ENCODE measurements at regions not wholly inside any gene's neighbourhood (a gene's known extent, or its start where the extent isn't known, plus 50 kb on each side); places are given as distances from the start of the nearest gene placed in this dataset.

DNA sequence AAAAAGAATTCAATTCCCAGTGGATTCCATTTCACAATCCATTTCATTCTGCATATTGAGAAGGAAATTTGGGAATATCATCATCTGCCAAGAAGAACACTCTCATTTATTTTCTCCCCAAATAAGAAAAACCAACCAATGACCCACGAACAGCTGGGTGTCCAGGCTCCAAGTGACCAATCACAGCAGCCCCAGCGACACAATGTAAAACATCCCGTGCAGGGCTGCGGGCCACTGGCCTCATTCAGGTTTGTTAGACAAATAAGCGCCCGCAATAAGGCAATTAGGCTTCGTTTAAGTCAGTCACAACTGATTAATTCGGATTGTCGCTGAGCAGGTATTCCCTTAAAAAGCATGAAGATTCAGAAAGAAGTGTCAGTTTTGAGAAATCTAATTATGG, 378.6 kb downstream of the EIPR1 start:
- no peak overlapping the region for H2AFZ ChIP-seq (ENCODE audit: low read length)
- no peaks in the 10 kb centered on the region for H3K9me3 ChIP-seq (replicated peaks; ENCODE audit: insufficient read depth, low read length)
- no peak overlapping the region for H3K9ac ChIP-seq (ENCODE audit: low read length)
- H3K79me2 ChIP-seq (ENCODE audit: low read length): no peaks in the 10 kb centered on the region
- H3K4me1 ChIP-seq (ENCODE audit: low read length): no peaks in the 10 kb centered on the region
- H3K36me3 ChIP-seq (replicated peaks; ENCODE audit: insufficient read depth, low read length): no peaks in the 10 kb centered on the region
- no peaks in the 10 kb centered on the region for H3K27me3 ChIP-seq (replicated peaks; ENCODE audit: insufficient read depth, low read length)
- H3K27ac ChIP-seq (ENCODE audit: low read length): no peak overlapping the region
- no peak for DNase-seq
- H3K4me2 ChIP-seq (ENCODE audit: low read depth, low read length): no peak overlapping the region
- H4K20me1 ChIP-seq (ENCODE audit: insufficient read depth, low read length): no peaks in the 10 kb centered on the region
- TF ChIP-seq CTCF (IDR thresholded peaks at IDR 0.05; ENCODE audit: low read length) (no peak), EZH2 (optimal IDR thresholded peaks at IDR 0.05; ENCODE audit: low read depth, low read length) (no peak)
- H3K4me3 ChIP-seq (ENCODE audit: low read length): no peak overlapping the region
- H3F3A ChIP-seq (ENCODE audit: insufficient read depth, low read length): no peaks in the 10 kb centered on the region
- H3K9me2 ChIP-seq (replicated peaks; ENCODE audit: insufficient read depth, low read length): no peaks in the 10 kb centered on the region

DNA sequence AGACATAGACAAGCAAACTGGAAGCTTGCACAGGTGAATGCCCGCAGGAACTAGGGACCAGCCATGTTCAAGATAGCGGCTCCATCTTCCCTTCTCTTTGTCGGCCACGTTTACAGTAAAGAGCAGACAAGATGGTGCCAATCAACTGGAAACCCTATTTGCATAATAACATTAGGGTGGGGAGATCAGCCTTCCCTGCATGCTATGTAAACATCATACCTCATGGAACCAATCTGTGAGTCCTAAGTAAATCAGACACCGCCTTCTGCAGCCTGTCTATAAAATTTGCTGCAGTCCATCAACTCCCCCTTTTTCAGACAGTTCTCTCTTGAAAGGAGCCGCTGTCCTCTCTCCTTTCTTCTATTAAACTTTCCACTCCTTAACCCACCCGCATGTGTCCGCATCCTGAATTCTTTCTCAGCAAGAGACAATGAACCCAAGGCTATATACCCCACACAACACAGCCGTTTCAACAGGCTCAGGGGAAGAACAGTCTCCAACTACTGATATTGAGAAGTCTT, 384.4 kb downstream of the EIPR1 start:
- H3K36me3 ChIP-seq (replicated peaks; ENCODE audit: insufficient read depth, low read length): no peaks in the 10 kb centered on the region
- no peak overlapping the region for H3K9ac ChIP-seq (ENCODE audit: low read length)
- H3K27me3 ChIP-seq (replicated peaks; ENCODE audit: insufficient read depth, low read length): no peaks in the 10 kb centered on the region
- no peak overlapping the region for H3K4me2 ChIP-seq (ENCODE audit: low read depth, low read length)
- DNase-seq: no peak
- H3K9me3 ChIP-seq (replicated peaks; ENCODE audit: insufficient read depth, low read length): no peaks in the 10 kb centered on the region
- no peaks in the 10 kb centered on the region for H3K79me2 ChIP-seq (ENCODE audit: low read length)
- no peaks in the 10 kb centered on the region for H4K20me1 ChIP-seq (ENCODE audit: insufficient read depth, low read length)
- TF ChIP-seq EZH2phosphoT487 (IDR thresholded peaks at IDR 0.05; ENCODE audit: low read length): no peak
- no peak for TF ChIP-seq CTCF (IDR thresholded peaks at IDR 0.05; ENCODE audit: low read length)
- no peak for TF ChIP-seq EZH2 (optimal IDR thresholded peaks at IDR 0.05; ENCODE audit: low read depth, low read length)
- H3F3A ChIP-seq (ENCODE audit: insufficient read depth, low read length): no peaks in the 10 kb centered on the region
- no peak overlapping the region for H3K27ac ChIP-seq (ENCODE audit: low read length)
- H3K4me1 ChIP-seq (ENCODE audit: low read length): no peaks in the 10 kb centered on the region
- H3K9me2 ChIP-seq (replicated peaks; ENCODE audit: insufficient read depth, low read length): no peaks in the 10 kb centered on the region
- H2AFZ ChIP-seq (ENCODE audit: low read length): no peak overlapping the region
- no peak overlapping the region for H3K4me3 ChIP-seq (ENCODE audit: low read length)

DNA sequence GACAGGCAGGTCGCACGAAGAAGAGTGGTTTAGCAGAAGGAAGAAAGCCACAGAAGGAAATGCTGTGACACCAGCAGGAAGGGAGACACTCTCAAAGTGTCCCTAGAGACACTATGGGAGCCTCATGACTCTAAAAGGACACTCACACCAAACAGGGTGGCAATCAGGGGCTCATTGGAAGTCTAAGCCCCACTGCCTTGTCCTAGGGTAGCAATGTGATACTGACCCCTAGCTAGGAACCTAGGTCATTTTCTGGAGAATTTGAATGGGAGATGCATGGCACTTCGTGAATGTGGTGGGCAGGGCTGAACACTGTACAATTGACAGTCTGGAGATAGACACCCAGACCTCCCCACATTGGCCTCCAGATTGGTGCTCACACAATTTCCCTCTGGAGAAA, 385.0 kb downstream of the EIPR1 start:
- Histone ChIP-seq H3K4me3 (ENCODE audit: low read length) (no peak overlapping the region), H3K9ac (ENCODE audit: low read length) (no peak overlapping the region), H4K20me1 (ENCODE audit: insufficient read depth, low read length) (no peaks in the 10 kb centered on the region), H3K4me2 (ENCODE audit: low read depth, low read length) (no peak overlapping the region), H3K36me3 (replicated peaks; ENCODE audit: insufficient read depth, low read length) (no peaks in the 10 kb centered on the region), H3K4me1 (ENCODE audit: low read length) (no peaks in the 10 kb centered on the region), H3K9me2 (replicated peaks; ENCODE audit: insufficient read depth, low read length) (no peaks in the 10 kb centered on the region), H3K79me2 (ENCODE audit: low read length) (no peaks in the 10 kb centered on the region), H3K9me3 (replicated peaks; ENCODE audit: insufficient read depth, low read length) (no peaks in the 10 kb centered on the region), H3F3A (ENCODE audit: insufficient read depth, low read length) (no peaks in the 10 kb centered on the region), H2AFZ (ENCODE audit: low read length) (no peak overlapping the region), H3K27ac (ENCODE audit: low read length) (no peak overlapping the region), H3K27me3 (replicated peaks; ENCODE audit: insufficient read depth, low read length) (no peaks in the 10 kb centered on the region)
- TF ChIP-seq CTCF (IDR thresholded peaks at IDR 0.05; ENCODE audit: low read length) (no peak), EZH2phosphoT487 (IDR thresholded peaks at IDR 0.05; ENCODE audit: low read length) (no peak), EZH2 (optimal IDR thresholded peaks at IDR 0.05; ENCODE audit: low read depth, low read length) (no peak)
- DNase-seq: no peak

All from MM.1S (cell line).